Ascending aorta (tissue), 2 donors: ENCODE measurements at regions not wholly inside any gene's neighbourhood (a gene's known extent, or its start where the extent isn't known, plus 50 kb on each side); places are given as distances from the start of the nearest gene placed in this dataset.
A peak's percentile ranks its signal among the peaks of the same experiment; 100 is the strongest.

ENCODE experiments used
- DNase-seq, 2 donors: peaks; one replicate each; pipeline ENCODE4 v3.0.0-alpha.2; 2019; ENCODE audit warnings: low spot score in 2 of 2
- H3K27ac ChIP-seq, 2 donors: fragments of 200-600 bp; sonication (generic); one replicate each; pipeline ENCODE4 v1.5.1; 2016 to 2017; ENCODE audit warnings: mild to moderate bottlenecking in 1 of 2
- H3K27me3 ChIP-seq: fragments of 200-600 bp; sonication (generic); one replicate; pipeline ENCODE4 v1.5.1; 2017
- H3K36me3 ChIP-seq, 2 donors: fragments of 200-600 bp; sonication (generic); one replicate each; pipeline ENCODE4 v1.5.1; 2016
- H3K4me1 ChIP-seq, 2 donors: fragments of 200-600 bp; sonication (generic); one replicate each; pipeline ENCODE4 v1.5.1; 2016 to 2017; ENCODE audit warnings: mild to moderate bottlenecking in 1 of 2
- H3K4me3 ChIP-seq, 2 donors: fragments of 200-600 bp; sonication (generic); one replicate each; pipeline ENCODE4 v1.5.1; 2016 to 2017; ENCODE audit warnings: mild to moderate bottlenecking in 1 of 2
- H3K9me3 ChIP-seq, 2 donors: fragments of 200-600 bp; sonication (generic); one replicate each; pipeline ENCODE4 v1.5.1; 2016
- intact Hi-C: fragments of 100-400 bp; cut with DNase I; formaldehyde crosslinking; loops from one replicate; pipeline ENCODE4 v1.15.1; 2023
- TF ChIP-seq, protein P1 (sequence below), 3 experiments: fragments of 200-600 bp in 2 of 3; fragments of 450-650 bp in 1 of 3; sonication (generic) in 2 of 3; IDR thresholded peaks; one replicate each; pipeline ENCODE4 v1.5.1; 2016 to 2019; ENCODE audit warnings: antibody characterized with exemption in 3 of 3, mild to moderate bottlenecking in 1 of 3, moderate library complexity in 1 of 3

DNA sequence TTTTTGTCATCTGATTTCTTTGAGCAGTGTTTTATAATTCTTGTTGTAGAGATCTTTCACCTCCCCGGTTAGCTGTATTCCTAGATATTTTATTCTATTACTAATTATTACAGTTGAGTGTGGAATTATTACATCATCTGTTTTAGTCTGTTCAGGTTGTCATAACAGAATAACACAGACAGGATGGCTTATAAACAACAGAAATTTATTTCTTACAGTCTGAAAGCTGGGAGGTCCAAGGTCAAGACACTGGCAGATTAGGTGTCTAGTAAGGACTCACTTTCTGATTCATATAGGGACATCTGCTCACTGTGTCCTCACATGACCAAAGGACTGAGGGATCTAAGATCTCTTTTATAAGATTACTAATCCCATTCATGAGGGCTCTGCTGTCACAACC, 121.3 kb upstream of the THBS1 start:
- no peak for DNase-seq
- Histone ChIP-seq H3K4me1 (no peaks in the 10 kb centered on the region), H3K36me3 (no peaks in the 10 kb centered on the region), H3K4me3 (no peak overlapping the region), H3K9me3 (no peaks in the 10 kb centered on the region), H3K27ac (no peak overlapping the region), H3K27me3 (no peaks in the 10 kb centered on the region)
- intact Hi-C loops, result no loop called here
- TF ChIP-seq, protein P1, sequence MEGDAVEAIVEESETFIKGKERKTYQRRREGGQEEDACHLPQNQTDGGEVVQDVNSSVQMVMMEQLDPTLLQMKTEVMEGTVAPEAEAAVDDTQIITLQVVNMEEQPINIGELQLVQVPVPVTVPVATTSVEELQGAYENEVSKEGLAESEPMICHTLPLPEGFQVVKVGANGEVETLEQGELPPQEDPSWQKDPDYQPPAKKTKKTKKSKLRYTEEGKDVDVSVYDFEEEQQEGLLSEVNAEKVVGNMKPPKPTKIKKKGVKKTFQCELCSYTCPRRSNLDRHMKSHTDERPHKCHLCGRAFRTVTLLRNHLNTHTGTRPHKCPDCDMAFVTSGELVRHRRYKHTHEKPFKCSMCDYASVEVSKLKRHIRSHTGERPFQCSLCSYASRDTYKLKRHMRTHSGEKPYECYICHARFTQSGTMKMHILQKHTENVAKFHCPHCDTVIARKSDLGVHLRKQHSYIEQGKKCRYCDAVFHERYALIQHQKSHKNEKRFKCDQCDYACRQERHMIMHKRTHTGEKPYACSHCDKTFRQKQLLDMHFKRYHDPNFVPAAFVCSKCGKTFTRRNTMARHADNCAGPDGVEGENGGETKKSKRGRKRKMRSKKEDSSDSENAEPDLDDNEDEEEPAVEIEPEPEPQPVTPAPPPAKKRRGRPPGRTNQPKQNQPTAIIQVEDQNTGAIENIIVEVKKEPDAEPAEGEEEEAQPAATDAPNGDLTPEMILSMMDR (IDR thresholded peaks at IDR 0.05), result no peak

GRCh38 chr15:39460748-39461147, 120.1 kb upstream of the THBS1 start:
- no peaks in the 10 kb centered on the region for H3K27me3 ChIP-seq
- intact Hi-C loops, result no loop called here
- peaks cover 0 to 5% of the 10 kb centered on the region in 2 donors for H3K9me3 ChIP-seq
- no peak overlapping the region for H3K27ac ChIP-seq
- TF ChIP-seq, protein P1 (IDR thresholded peaks at IDR 0.05), result no peak
- H3K36me3 ChIP-seq, result no peaks in the 10 kb centered on the region
- no peaks in the 10 kb centered on the region for H3K4me1 ChIP-seq
- H3K4me3 ChIP-seq, result no peak overlapping the region
- DNase-seq, result no peak

- Histone ChIP-seq H3K27ac (no peak overlapping the region), H3K27me3 (no peaks in the 10 kb centered on the region), H3K9me3 (peaks cover 0 to 5% of the 10 kb centered on the region in 2 donors), H3K4me3 (no peak overlapping the region), H3K4me1 (no peaks in the 10 kb centered on the region), H3K36me3 (no peaks in the 10 kb centered on the region)
- TF ChIP-seq, protein P1 (IDR thresholded peaks at IDR 0.05), result no peak
- intact Hi-C loops, result no loop called here
- DNase-seq, result no peak
These were observed 119.2 kb upstream of the THBS1 start for GRCh38 chr15:39461536-39462130.

- no peaks in the 10 kb centered on the region for H3K4me1 ChIP-seq
- intact Hi-C loops, result no loop called here
- H3K9me3 ChIP-seq, result peaks cover 0 to 5% of the 10 kb centered on the region in 2 donors
- H3K4me3 ChIP-seq, result no peak overlapping the region
- no peaks in the 10 kb centered on the region for H3K27me3 ChIP-seq
- no peak overlapping the region for H3K27ac ChIP-seq
- no peaks in the 10 kb centered on the region for H3K36me3 ChIP-seq
- TF ChIP-seq, protein P1 (IDR thresholded peaks at IDR 0.05), result no peak
- DNase-seq, result no peak
These were observed 118.2 kb upstream of the THBS1 start for GRCh38 chr15:39462691-39463090.

DNA sequence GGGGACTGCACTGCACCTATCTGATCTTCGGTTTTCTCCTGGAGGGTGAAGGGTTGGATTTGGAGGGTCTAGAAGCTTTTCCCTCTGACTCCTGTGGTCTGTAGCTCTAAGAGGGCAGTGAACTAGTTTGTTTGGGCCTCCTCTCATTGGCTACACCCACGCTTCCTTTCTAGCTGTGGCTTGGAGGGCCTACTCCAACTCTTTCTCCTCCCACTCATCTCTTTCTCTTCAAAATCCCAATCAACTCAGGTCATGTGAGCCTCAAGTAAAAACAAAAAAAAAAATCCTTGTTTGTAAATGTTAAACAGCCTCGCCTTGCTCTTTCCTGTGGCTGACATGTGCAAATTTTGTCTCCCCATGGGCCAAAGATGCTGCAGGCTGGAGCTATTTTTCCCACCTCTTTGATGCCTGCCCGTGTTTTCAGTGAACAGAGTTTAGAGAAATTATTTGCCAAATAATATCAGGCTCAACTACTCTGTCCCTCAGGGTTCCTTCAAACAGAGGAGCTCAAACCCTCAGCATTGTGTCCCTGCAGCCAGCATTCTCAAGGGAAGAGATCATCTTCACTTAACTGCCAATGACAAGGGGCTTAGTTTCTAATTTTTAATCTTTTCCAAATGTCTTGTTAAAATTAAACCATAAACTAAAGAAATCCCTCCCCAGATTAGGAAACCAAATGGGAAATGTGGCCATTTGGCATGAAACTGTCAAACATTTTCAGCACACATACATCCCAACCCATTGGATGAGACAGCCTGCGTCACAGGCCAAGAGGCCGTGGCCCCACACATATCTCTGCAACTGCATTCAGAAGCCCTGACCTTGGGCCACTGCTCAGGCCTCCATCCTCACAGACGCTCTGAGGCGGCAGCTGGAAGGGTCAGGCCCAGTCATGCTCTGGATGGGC, 114.8 kb upstream of the THBS1 start:
- TF ChIP-seq, protein P1 (IDR thresholded peaks at IDR 0.05), result no peak
- intact Hi-C loops, result no loop called here
- Histone ChIP-seq H3K9me3 (peaks cover 0 to 5% of the 10 kb centered on the region in 2 donors), H3K36me3 (no peaks in the 10 kb centered on the region), H3K27ac (peak overlapping the region in 1 of 2 donors; percentile 45), H3K4me1 (no peaks in the 10 kb centered on the region), H3K27me3 (no peaks in the 10 kb centered on the region), H3K4me3 (no peak overlapping the region)
- DNase-seq, result peak in 1 of 2 donors; percentile 67
